IPS DF 6.9 (cell line): ENCODE measurements at regions not wholly inside any gene's neighbourhood (a gene's known extent, or its start where the extent isn't known, plus 50 kb on each side); places are given as distances from the start of the nearest gene placed in this dataset.
"Not testable (repeated sequence)": the region's sequence is repeated elsewhere in the genome, so short reads cannot be mapped to it uniquely, and the experiment has no call there.

Experiments used
- DNase-seq: peaks from one replicate; pipeline ENCODE4 v3.0.0-alpha.2; 2013; ENCODE audit warnings: low read depth, low spot score
- H3K27ac ChIP-seq: one replicate; pipeline ENCODE4 v1.5.1; 2013; ENCODE audit warnings: low read length, control low read depth
- H3K27me3 ChIP-seq: 2 replicates; pipeline ENCODE4 v1.6.1; 2013; ENCODE audit warnings: mild to moderate bottlenecking, low read length; ENCODE audit not compliant: control insufficient read depth, insufficient read depth
- H3K36me3 ChIP-seq: 2 replicates; pipeline ENCODE4 v1.6.1; 2013; ENCODE audit warnings: low read length; ENCODE audit not compliant: control insufficient read depth, insufficient read depth
- H3K4me1 ChIP-seq: 2 replicates; pipeline ENCODE4 v1.6.1; 2013; ENCODE audit warnings: low read length; ENCODE audit not compliant: control insufficient read depth, insufficient read depth
- H3K4me3 ChIP-seq: 2 replicates; pipeline ENCODE4 v1.5.1; 2013; ENCODE audit warnings: mild to moderate bottlenecking, low read length
- H3K9me3 ChIP-seq: 2 replicates; pipeline ENCODE4 v1.6.1; 2013; ENCODE audit warnings: low read length, inconsistent platforms; ENCODE audit not compliant: control insufficient read depth, insufficient read depth
- WGBS: extraction: QIAGEN DNeasy Blood & Tissue Kit; methylation state at CpG from one replicate; pipeline ENCODE4 v1.1.7; 2013; ENCODE audit warnings: mixed read lengths, missing lambda C conversion rate; ENCODE audit not compliant: insufficient read length, insufficient coverage; 5-methylcytosine and 5-hydroxymethylcytosine counted together

DNA sequence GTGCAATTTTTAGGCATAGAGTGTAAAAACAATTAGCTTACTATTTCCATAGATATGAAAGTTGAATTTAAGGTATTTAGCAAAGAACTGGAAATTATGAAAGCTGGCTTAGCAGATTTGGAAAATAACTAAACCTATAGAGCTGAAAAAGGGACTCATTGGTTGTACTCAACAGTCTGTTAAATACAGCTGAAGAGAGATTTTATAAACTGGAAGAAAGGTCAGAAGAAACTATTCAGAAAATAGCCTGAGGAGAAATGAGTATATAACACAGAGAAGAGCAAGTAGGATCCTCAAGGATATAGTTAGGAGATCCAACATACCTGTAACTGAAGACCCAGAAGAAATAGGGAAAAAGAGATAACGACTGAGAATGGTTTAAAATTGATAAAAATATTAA is 97.6 kb upstream of the SLIT3 start:
- DNase-seq: no peak
- Histone ChIP-seq H3K4me1 (no peaks in the 10 kb centered on the region), H3K27me3 (no peaks in the 10 kb centered on the region), H3K27ac (no peak overlapping the region), H3K36me3 (no peaks in the 10 kb centered on the region), H3K4me3 (no peak overlapping the region), H3K9me3 (no peaks in the 10 kb centered on the region)
- WGBS: no CpG with 5 or more reads among the region's 1 CpG

DNA sequence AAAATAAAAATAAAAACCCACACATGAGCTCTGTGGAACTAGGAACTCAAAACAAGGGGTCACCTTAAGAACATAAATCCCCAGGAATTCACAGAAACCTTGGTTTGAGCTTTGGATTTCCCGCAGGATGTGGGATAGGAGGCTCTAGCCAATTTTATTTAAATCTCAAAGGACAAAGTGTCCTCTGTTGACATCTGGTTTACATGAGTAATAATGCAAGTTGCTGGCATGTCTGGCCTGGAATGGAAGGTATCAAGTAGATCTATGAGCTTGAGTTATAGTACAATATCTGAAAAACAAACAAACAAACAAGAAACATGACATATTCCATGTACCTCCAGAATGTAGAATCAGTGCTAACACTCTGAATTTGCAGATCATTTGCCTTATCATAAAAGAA is 94.2 kb upstream of the SLIT3 start:
- no CpG with 5 or more reads among the region's 1 CpG for WGBS
- no peak for DNase-seq
- H3K27me3 ChIP-seq: no peaks in the 10 kb centered on the region
- H3K27ac ChIP-seq: no peak overlapping the region
- H3K9me3 ChIP-seq: no peaks in the 10 kb centered on the region
- H3K4me3 ChIP-seq: no peak overlapping the region
- no peaks in the 10 kb centered on the region for H3K4me1 ChIP-seq
- no peaks in the 10 kb centered on the region for H3K36me3 ChIP-seq

DNA sequence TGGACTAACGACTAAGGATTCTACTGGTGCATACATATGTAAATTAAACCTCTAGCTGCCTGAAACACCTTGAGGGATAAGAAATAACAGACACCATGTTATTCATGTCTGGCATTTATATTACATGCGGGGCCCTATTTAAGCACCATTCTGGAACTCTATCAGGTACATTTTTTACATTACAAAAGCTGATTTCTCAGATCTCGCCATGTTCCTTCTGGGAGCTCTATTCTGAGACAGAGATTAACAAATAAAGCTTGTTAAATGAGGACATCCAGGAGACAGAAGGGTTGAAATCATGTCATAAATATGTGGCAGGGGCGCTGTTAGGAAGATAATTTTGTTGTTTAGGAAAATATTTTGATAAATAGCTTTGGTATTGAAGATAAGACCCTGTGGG is 93.4 kb upstream of the SLIT3 start:
- Histone ChIP-seq H3K36me3 (no peaks in the 10 kb centered on the region), H3K27me3 (no peaks in the 10 kb centered on the region), H3K9me3 (no peaks in the 10 kb centered on the region), H3K4me1 (no peaks in the 10 kb centered on the region), H3K27ac (no peak overlapping the region), H3K4me3 (no peak overlapping the region)
- WGBS: 100% methylated on average over 1 of the region's 4 CpGs
- DNase-seq: no peak

DNA sequence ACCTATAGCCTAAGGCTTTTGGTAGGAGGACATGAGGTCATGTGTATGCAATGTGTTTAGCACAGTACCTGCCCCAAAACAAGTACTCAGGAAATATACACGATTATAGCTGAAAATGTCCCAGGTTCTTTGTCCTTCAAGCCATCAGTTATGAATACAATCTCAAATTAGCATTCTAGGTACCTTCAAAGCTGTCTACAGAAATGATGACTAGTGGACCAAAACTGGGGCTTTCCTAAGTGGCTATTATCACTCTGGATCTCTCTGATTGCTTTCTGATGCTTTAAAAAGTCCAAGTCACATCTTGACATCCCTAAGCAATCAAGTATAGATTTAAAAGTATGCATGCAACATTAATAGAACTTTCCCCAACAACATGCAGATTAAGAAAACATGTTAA is 93.0 kb upstream of the SLIT3 start:
- Histone ChIP-seq H3K9me3 (no peaks in the 10 kb centered on the region), H3K4me3 (no peak overlapping the region), H3K27me3 (no peaks in the 10 kb centered on the region), H3K27ac (no peak overlapping the region), H3K4me1 (no peaks in the 10 kb centered on the region), H3K36me3 (no peaks in the 10 kb centered on the region)
- WGBS: no CpG with 5 or more reads among the region's 1 CpG
- DNase-seq: no peak

DNA sequence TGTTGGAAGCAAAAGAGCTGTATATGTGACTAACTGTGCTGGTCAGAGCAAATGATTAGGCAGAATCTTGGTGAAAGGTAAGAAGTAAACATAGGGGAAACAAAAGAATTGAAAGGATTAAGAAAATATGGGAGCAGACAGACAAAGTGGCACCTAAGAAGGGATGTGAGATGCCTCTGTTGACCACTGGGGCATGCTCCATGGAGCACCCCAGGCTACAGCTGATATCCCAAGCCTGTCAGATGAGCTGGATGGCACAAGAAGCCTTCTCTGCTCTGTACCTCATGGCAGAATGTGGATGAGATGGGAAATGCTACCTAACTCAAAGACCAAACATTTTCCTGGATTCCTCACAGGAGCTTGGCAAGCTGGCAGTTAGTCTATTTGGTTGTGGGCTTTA is 89.3 kb upstream of the SLIT3 start:
- Histone ChIP-seq H3K27ac (no peak overlapping the region), H3K27me3 (no peaks in the 10 kb centered on the region), H3K4me1 (no peaks in the 10 kb centered on the region), H3K4me3 (no peak overlapping the region), H3K36me3 (no peaks in the 10 kb centered on the region), H3K9me3 (no peaks in the 10 kb centered on the region)
- DNase-seq: no peak

DNA sequence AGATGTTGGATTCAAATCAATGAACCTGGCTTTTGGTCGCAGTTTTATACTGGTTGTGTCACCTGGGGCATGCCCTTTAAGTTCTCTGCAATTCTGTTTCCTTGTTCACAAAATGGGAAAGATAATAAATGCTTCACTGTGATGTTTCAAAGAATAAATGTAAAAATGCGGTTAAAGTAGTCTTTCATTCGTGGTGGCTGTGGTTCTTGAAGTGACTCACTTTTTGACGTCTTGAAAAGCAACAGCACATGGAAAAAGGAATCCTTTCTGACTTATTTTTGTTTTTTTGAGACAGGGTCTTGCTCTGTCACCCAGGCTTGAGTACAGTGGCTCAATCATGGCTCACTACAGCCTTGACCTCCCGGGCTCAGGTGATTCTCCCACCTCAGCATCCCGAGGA is 88.4 kb upstream of the SLIT3 start:
- H3K36me3 ChIP-seq: no peaks in the 10 kb centered on the region
- no peak for DNase-seq
- no peaks in the 10 kb centered on the region for H3K27me3 ChIP-seq
- H3K27ac ChIP-seq: no peak overlapping the region
- no CpG with 5 or more reads among the region's 6 CpGs for WGBS
- H3K4me1 ChIP-seq: no peaks in the 10 kb centered on the region
- H3K9me3 ChIP-seq: no peaks in the 10 kb centered on the region
- H3K4me3 ChIP-seq: no peak overlapping the region

DNA sequence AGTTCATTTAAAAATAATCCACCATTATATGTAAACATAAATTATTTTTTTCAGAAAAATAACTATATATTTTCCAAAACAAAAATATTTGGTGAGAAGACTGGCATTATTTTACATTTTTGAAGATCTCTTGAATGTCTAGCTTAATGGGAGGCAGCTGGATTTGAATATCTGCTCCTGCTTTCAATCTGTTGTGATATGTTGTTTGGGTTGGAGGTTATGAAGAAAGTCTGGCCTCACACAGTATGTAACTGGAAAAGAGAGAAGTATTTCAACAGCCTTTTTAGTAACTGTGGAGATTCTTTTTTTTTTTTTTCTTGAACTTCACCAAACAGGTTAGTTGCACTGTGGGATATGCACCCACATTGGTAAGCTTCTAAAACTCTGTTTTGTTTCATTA is 84.7 kb upstream of the SLIT3 start:
- no peaks in the 10 kb centered on the region for H3K27me3 ChIP-seq
- no peak overlapping the region for H3K4me3 ChIP-seq
- DNase-seq: no peak

DNA sequence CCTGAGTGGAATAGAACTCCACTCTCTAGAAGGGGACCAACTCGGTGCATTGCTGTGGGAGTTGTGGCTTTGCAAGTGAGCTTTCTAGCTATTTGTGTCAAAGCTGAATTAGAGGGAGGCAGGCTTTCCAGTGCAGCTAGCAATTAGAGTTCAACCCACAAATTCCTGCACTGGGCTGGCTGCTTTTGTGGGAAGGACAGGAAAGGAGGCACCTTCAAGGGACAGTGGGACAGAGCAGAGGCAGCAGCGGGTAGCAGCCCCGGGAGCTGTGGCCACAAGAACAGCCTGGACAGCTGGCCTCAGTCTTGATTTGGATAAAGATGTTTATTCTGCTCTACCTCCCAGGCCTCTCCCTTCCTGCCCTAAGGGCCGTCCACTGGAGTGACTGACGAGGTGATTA is 83.7 kb upstream of the SLIT3 start:
- no peak overlapping the region for H3K27ac ChIP-seq
- no CpG with 5 or more reads among the region's 5 CpGs for WGBS

More for the DNA sequence above, 84.7 kb upstream of the SLIT3 start:
- no peaks in the 10 kb centered on the region for H3K9me3 ChIP-seq
- H3K4me1 ChIP-seq: no peaks in the 10 kb centered on the region
- no peak overlapping the region for H3K27ac ChIP-seq
- no peaks in the 10 kb centered on the region for H3K36me3 ChIP-seq

DNA sequence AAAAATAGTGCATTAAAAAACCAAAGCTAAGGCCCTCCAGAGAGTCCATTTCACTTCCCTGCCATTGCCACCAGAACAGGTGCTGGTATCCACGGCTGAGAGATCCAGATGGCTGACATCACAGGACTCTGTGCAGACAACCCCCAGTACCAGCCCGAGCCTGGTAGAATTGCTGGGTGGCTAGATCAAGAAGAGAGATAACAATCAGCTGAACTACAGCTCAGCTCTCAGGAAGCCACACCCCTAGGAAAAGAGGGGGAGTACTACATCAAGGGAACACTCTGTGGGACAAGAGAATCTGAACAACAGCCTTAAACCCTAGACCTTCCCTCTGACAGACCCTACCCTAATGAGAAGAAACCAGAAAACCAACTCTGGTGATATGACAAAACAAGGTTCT is 73.8 kb upstream of the SLIT3 start:
- Histone ChIP-seq H3K9me3 (no peaks in the 10 kb centered on the region), H3K36me3 (no peaks in the 10 kb centered on the region), H3K4me1 (no peaks in the 10 kb centered on the region), H3K27ac (no peak overlapping the region), H3K27me3 (no peaks in the 10 kb centered on the region), H3K4me3 (no peak overlapping the region)
- WGBS: no CpG with 5 or more reads among the region's 2 CpGs
- no peak for DNase-seq

More for the DNA sequence above, 83.7 kb upstream of the SLIT3 start:
- no peaks in the 10 kb centered on the region for H3K36me3 ChIP-seq
- H3K4me1 ChIP-seq: no peaks in the 10 kb centered on the region
- no peak overlapping the region for H3K4me3 ChIP-seq
- no peaks in the 10 kb centered on the region for H3K9me3 ChIP-seq
- DNase-seq: no peak
- H3K27me3 ChIP-seq: no peaks in the 10 kb centered on the region

DNA sequence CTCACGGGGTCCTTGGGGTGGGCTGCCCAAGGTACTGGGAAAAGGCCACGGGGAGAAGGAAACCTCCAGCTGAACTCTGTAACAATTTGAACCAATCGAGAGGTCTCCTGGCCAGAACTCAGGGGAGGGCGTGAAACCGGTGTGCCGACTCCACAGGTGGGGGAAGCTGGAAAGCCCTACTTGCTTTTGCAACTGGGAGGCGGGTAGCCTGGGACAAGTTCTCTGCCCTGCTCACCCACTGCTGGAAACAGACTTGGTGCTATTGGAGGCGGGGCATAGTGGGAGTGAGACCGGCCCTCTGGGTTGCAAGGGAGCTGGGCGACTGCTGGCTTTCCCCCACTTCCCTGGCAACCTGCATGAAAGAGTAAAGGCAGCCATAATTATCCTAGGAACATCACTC is 73.2 kb upstream of the SLIT3 start:
- Histone ChIP-seq H3K36me3 (no peaks in the 10 kb centered on the region), H3K9me3 (no peaks in the 10 kb centered on the region), H3K27ac (no peak overlapping the region), H3K4me1 (no peaks in the 10 kb centered on the region), H3K27me3 (no peaks in the 10 kb centered on the region), H3K4me3 (no peak overlapping the region)
- no CpG with 5 or more reads among the region's 10 CpGs for WGBS
- DNase-seq: no peak

DNA sequence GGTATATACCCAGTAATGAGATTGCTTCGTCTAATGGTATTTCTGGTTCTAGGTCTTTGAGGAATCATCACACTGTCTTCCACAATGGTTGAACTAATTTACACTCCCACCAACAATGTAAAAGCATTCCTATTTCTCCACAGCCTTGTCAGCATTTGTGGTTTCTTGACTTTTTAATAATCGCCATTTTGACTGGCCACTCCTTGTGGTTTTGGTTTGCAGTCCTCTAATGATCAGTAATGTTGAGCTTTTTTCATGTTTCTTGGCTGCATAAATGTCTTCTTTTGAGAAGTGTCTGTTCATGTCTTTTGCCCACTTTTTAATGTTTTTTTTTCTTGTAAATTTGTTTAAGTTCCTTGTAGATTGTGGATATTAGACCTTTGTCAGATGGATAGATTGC is 70.9 kb upstream of the SLIT3 start:
- not testable (repeated sequence) for H3K36me3 ChIP-seq, H3K9me3 ChIP-seq, H3K27me3 ChIP-seq, DNase-seq, H3K4me1 ChIP-seq, H3K4me3 ChIP-seq, H3K27ac ChIP-seq
- WGBS: no CpG with 5 or more reads among the region's 2 CpGs
